ENCODE measurements at regions not wholly inside any gene's neighbourhood (a gene's known extent, or its start where the extent isn't known, plus 50 kb on each side); places are given as distances from the start of the nearest gene placed in this dataset.

- intact Hi-C loops (cut with micrococcal nuclease; ENCODE audit: unreplicated experiment): no loop called here
- TF ChIP-seq, protein P1, sequence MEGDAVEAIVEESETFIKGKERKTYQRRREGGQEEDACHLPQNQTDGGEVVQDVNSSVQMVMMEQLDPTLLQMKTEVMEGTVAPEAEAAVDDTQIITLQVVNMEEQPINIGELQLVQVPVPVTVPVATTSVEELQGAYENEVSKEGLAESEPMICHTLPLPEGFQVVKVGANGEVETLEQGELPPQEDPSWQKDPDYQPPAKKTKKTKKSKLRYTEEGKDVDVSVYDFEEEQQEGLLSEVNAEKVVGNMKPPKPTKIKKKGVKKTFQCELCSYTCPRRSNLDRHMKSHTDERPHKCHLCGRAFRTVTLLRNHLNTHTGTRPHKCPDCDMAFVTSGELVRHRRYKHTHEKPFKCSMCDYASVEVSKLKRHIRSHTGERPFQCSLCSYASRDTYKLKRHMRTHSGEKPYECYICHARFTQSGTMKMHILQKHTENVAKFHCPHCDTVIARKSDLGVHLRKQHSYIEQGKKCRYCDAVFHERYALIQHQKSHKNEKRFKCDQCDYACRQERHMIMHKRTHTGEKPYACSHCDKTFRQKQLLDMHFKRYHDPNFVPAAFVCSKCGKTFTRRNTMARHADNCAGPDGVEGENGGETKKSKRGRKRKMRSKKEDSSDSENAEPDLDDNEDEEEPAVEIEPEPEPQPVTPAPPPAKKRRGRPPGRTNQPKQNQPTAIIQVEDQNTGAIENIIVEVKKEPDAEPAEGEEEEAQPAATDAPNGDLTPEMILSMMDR (IDR thresholded peaks at IDR 0.05; ENCODE audit: insufficient read depth in 1 of 2, low read depth in 1 of 2, low read length in 1 of 2, severe bottlenecking in 1 of 2, unreplicated experiment in 1 of 2): no peak
- ChIA-PET CTCF (no interaction called here), POLR2A (no interaction called here)
- no TSS peak for BruUV-seq (replicated peaks)
- Histone ChIP-seq H3K4me3 (ENCODE audit: low read depth, low read length) (no peak overlapping the region), H3K27me3 (replicated peaks; ENCODE audit: control insufficient read depth, insufficient read depth, low read length) (no peaks in the 10 kb centered on the region), H3K36me3 (ENCODE audit: control insufficient read depth, insufficient read depth, low read length) (no peaks in the 10 kb centered on the region), H3K4me1 (peaks cover 15% of the 10 kb centered on the region), H3K9me3 (no peaks in the 10 kb centered on the region)
- Mint-ChIP-seq H3K9me3 (ENCODE audit: unreplicated experiment) (no peaks in the 10 kb centered on the region), H3K4me3 (ENCODE audit: unreplicated experiment) (no peak overlapping the region), H3K27me3 (ENCODE audit: insufficient read depth, unreplicated experiment) (no peaks in the 10 kb centered on the region), H3K4me1 (ENCODE audit: low read depth, unreplicated experiment) (peaks cover 3% of the 10 kb centered on the region), H3K36me3 (ENCODE audit: insufficient read depth, unreplicated experiment) (no peaks in the 10 kb centered on the region), H3K27ac (ENCODE audit: unreplicated experiment) (no peak overlapping the region)
- no peak for DNase-seq
Observed at GRCh38 chr15:58340176-58340575, 91.6 kb upstream of the LIPC start.

DNA sequence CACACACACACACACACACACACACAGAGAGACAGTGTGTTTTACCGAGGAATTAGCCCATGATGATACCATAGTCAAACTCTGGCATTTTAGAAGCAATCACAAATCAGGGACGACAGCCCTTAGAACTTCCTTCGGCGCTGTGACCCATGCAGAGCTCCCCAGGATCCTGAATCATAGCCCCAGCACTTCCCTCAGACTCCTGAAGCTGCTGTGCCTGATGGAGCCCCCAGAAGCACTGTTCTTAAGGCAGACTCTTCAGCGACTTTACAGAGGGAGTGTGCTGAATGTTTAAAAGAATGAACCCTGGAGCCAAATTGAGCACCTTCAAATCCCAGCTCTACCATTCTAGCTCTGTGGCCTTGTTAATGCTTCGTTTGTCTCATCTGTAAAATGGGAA lies 89.3 kb upstream of the LIPC start:
- intact Hi-C loops (cut with micrococcal nuclease; ENCODE audit: unreplicated experiment): no loop called here
- Mint-ChIP-seq H3K4me3 (ENCODE audit: unreplicated experiment) (no peak overlapping the region), H3K4me1 (ENCODE audit: low read depth, unreplicated experiment) (peaks cover 7% of the 10 kb centered on the region), H3K9me3 (ENCODE audit: unreplicated experiment) (no peaks in the 10 kb centered on the region), H3K27ac (ENCODE audit: unreplicated experiment) (no peak overlapping the region), H3K27me3 (ENCODE audit: insufficient read depth, unreplicated experiment) (no peaks in the 10 kb centered on the region), H3K36me3 (ENCODE audit: insufficient read depth, unreplicated experiment) (no peaks in the 10 kb centered on the region)
- ChIA-PET CTCF (interaction anchor here (0.6 kb wide), 1 partner anchor 160 kb away, joined by 3 read pairs; no protein-coding TSS in a partner anchor), POLR2A (no interaction called here)
- TF ChIP-seq, protein P1 (IDR thresholded peaks at IDR 0.05; ENCODE audit: insufficient read depth in 1 of 2, low read depth in 1 of 2, low read length in 1 of 2, severe bottlenecking in 1 of 2, unreplicated experiment in 1 of 2): no peak
- BruUV-seq (replicated peaks): no TSS peak
- H3K4me1 ChIP-seq: peaks cover 28% of the 10 kb centered on the region
- no peaks in the 10 kb centered on the region for H3K9me3 ChIP-seq
- H3K4me3 ChIP-seq (ENCODE audit: low read depth, low read length): no peak overlapping the region
- H3K36me3 ChIP-seq (ENCODE audit: control insufficient read depth, insufficient read depth, low read length): no peaks in the 10 kb centered on the region
- H3K27me3 ChIP-seq (replicated peaks; ENCODE audit: control insufficient read depth, insufficient read depth, low read length): no peaks in the 10 kb centered on the region
- DNase-seq: no peak

GRCh38 chr15:58344213-58345070 lies 87.3 kb upstream of the LIPC start:
- H3K36me3 Mint-ChIP-seq (ENCODE audit: insufficient read depth, unreplicated experiment): no peaks in the 10 kb centered on the region
- intact Hi-C loops (cut with micrococcal nuclease; ENCODE audit: unreplicated experiment): no loop called here
- no TSS peak for BruUV-seq (replicated peaks)
- H3K27me3 ChIP-seq (replicated peaks; ENCODE audit: control insufficient read depth, insufficient read depth, low read length): no peaks in the 10 kb centered on the region
- H3K9me3 ChIP-seq: no peaks in the 10 kb centered on the region
- no peak for DNase-seq
- H3K27ac Mint-ChIP-seq (ENCODE audit: unreplicated experiment): no peak overlapping the region
- TF ChIP-seq, protein P1 (IDR thresholded peaks at IDR 0.05; ENCODE audit: insufficient read depth in 1 of 2, low read depth in 1 of 2, low read length in 1 of 2, severe bottlenecking in 1 of 2, unreplicated experiment in 1 of 2): no peak
- H3K4me3 Mint-ChIP-seq (ENCODE audit: unreplicated experiment): no peak overlapping the region
- ChIA-PET CTCF (no interaction called here), POLR2A (no interaction called here)
- peaks cover 28% of the 10 kb centered on the region for H3K4me1 ChIP-seq
- no peaks in the 10 kb centered on the region for H3K27me3 Mint-ChIP-seq (ENCODE audit: insufficient read depth, unreplicated experiment)
- peaks cover 9% of the 10 kb centered on the region for H3K9me3 Mint-ChIP-seq (ENCODE audit: unreplicated experiment)
- H3K4me1 Mint-ChIP-seq (ENCODE audit: low read depth, unreplicated experiment): peaks cover 7% of the 10 kb centered on the region
- no peaks in the 10 kb centered on the region for H3K36me3 ChIP-seq (ENCODE audit: control insufficient read depth, insufficient read depth, low read length)
- no peak overlapping the region for H3K4me3 ChIP-seq (ENCODE audit: low read depth, low read length)
